Erythroblast (primary cell): ENCODE measurements at regions not wholly inside any gene's neighbourhood (a gene's known extent, or its start where the extent isn't known, plus 50 kb on each side); places are given as distances from the start of the nearest gene placed in this dataset.

Experiments
- GATA1 ChIP-seq: IDR thresholded peaks from 2 replicates; pipeline ENCODE4 v1.6.1; 2011; ENCODE audit warnings: low read depth, mild to moderate bottlenecking, control low read depth, low read length, moderate library complexity
- POLR2A ChIP-seq: IDR thresholded peaks from 2 replicates; pipeline ENCODE4 v1.6.1; 2011; ENCODE audit warnings: mild to moderate bottlenecking, low read length

- TF ChIP-seq POLR2A (no peak), GATA1 (no peak)
Measured at GRCh38 chr20:55009066-55009465, 533.7 kb downstream of the DOK5 start.
